Lung (tissue), 11 donors: ENCODE measurements at regions not wholly inside any gene's neighbourhood (a gene's known extent, or its start where the extent isn't known, plus 50 kb on each side); places are given as distances from the start of the nearest gene placed in this dataset.

ENCODE experiments used
- ATAC-seq: fragments of 200-7000 bp; cut with Tn5 transposase; one replicate; pipeline ENCODE4 v1.9.1; 2020; ENCODE audit warnings: moderate number of reproducible peaks; ENCODE audit not compliant: insufficient read depth, low FRiP score
- DNase-seq, 3 donors: peaks; one replicate each; pipeline ENCODE4 v3.0.0-alpha.2; 2013 to 2017
- H3K27ac ChIP-seq, 2 donors: one replicate each; pipeline ENCODE4 v1.5.1; 2013; ENCODE audit warnings: mild to moderate bottlenecking in 2 of 2, moderate library complexity in 2 of 2, control low read depth in 1 of 2, inconsistent platforms in 1 of 2, low read depth in 1 of 2, low read length in 1 of 2
- H3K27me3 ChIP-seq, 3 donors: one replicate each; pipeline ENCODE4 v1.5.1; 2013; ENCODE audit warnings: low read length in 2 of 3; ENCODE audit not compliant: control insufficient read depth in 3 of 3, insufficient read depth in 3 of 3
- H3K36me3 ChIP-seq, 4 donors: one replicate each; pipeline ENCODE4 v1.5.1; 2013; ENCODE audit warnings: low read length in 4 of 4, mild to moderate bottlenecking in 1 of 4, moderate library complexity in 1 of 4; ENCODE audit not compliant: control insufficient read depth in 4 of 4, insufficient read depth in 4 of 4
- H3K4me1 ChIP-seq, 5 donors: one replicate each; pipeline ENCODE4 v1.5.1; 2013; ENCODE audit warnings: low read length in 5 of 5, mild to moderate bottlenecking in 2 of 5, moderate library complexity in 1 of 5; ENCODE audit not compliant: control insufficient read depth in 5 of 5, insufficient read depth in 5 of 5
- H3K4me3 ChIP-seq: one replicate; pipeline ENCODE4 v1.5.1; 2013; ENCODE audit warnings: mild to moderate bottlenecking, control low read depth, moderate library complexity
- H3K9ac ChIP-seq, 2 donors: one replicate each; pipeline ENCODE4 v1.5.1; 2013; ENCODE audit warnings: low read length in 2 of 2, control low read depth in 1 of 2; ENCODE audit not compliant: insufficient read depth in 1 of 2
- H3K9me3 ChIP-seq, 4 donors: one replicate each; pipeline ENCODE4 v1.5.1; 2013; ENCODE audit warnings: low read length in 3 of 4, mild to moderate bottlenecking in 1 of 4, moderate library complexity in 1 of 4; ENCODE audit not compliant: control insufficient read depth in 4 of 4, insufficient read depth in 3 of 4
- WGBS, 2 donors: extraction: QIAGEN DNeasy Blood & Tissue Kit; methylation state at CpG; one replicate each; pipeline ENCODE4 v1.1.7; 2013; 5-methylcytosine and 5-hydroxymethylcytosine counted together
- TF ChIP-seq, protein P1 (sequence below): IDR thresholded peaks from 2 replicates; pipeline ENCODE4 v1.5.1; 2012; ENCODE audit warnings: mild to moderate bottlenecking; ENCODE audit errors: control extremely low read depth, extremely low read depth
- donor health status: control.
- donor health status: control.
- donor health status: Bipolar disorder and iron deficiency.
- donor health status: healthy.
- donor health status: DM: yes; HTN: yes; CAD: no.

DNA sequence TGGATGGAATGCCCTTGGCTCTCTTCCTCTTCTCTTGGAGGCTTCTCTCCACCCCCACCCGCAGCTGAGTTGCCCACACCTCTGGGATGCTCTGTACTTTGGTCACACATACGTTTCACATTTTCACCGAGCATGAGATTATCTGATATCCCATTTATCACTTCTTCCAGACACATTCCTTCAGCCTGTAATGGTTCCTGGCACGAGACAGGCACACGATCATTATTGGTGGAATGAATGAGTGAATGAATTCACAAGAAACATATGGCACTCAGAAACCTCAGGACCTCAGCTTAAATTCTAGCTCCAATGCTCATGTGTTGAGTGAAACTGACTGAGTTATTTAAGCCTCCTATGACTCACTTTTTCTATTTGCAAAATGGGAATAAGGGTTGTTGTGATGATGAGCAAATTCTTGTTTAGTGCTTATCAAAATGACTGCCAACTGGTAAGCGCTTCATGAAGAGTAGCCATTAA, 242.7 kb upstream of the JUN start:
- Histone ChIP-seq H3K9me3 (no peaks in the 10 kb centered on the region), H3K27ac (no peak overlapping the region), H3K36me3 (no peaks in the 10 kb centered on the region), H3K27me3 (no peaks in the 10 kb centered on the region), H3K4me1 (no peaks in the 10 kb centered on the region), H3K4me3 (no peak overlapping the region), H3K9ac (no peak overlapping the region)
- DNase-seq (no peak), ATAC-seq (no peak)
- 84 to 93% methylated on average over 6 of the region's 6 CpGs for WGBS, 2 donors
- TF ChIP-seq, protein P1, sequence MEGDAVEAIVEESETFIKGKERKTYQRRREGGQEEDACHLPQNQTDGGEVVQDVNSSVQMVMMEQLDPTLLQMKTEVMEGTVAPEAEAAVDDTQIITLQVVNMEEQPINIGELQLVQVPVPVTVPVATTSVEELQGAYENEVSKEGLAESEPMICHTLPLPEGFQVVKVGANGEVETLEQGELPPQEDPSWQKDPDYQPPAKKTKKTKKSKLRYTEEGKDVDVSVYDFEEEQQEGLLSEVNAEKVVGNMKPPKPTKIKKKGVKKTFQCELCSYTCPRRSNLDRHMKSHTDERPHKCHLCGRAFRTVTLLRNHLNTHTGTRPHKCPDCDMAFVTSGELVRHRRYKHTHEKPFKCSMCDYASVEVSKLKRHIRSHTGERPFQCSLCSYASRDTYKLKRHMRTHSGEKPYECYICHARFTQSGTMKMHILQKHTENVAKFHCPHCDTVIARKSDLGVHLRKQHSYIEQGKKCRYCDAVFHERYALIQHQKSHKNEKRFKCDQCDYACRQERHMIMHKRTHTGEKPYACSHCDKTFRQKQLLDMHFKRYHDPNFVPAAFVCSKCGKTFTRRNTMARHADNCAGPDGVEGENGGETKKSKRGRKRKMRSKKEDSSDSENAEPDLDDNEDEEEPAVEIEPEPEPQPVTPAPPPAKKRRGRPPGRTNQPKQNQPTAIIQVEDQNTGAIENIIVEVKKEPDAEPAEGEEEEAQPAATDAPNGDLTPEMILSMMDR, result no peak

DNA sequence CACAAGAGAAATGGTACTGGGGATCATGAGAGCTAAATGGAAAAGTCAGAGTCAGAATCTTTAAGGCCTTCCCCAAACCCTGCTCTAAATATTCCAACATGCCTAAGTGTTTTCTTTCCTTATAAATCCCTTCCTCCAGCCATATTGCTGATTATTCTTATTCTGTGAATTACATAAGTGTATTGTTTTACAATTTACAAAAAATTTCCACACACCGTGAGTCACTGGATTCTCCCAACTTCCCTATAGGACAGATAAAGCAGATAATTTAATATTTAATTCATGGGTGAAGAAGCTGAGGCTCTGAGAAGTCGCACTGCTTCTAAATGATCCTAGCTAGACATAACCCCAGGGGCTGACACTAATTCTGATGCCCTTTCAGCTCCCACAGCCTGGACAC, 243.3 kb upstream of the JUN start:
- Histone ChIP-seq H3K4me1 (no peaks in the 10 kb centered on the region), H3K27ac (no peak overlapping the region), H3K4me3 (no peak overlapping the region), H3K9me3 (no peaks in the 10 kb centered on the region), H3K27me3 (no peaks in the 10 kb centered on the region), H3K36me3 (no peaks in the 10 kb centered on the region), H3K9ac (no peak overlapping the region)
- ATAC-seq (no peak), DNase-seq (no peak)
- TF ChIP-seq, protein P1, result no peak
- 88% methylated on average over 2 of the region's 2 CpGs for WGBS, 2 donors

DNA sequence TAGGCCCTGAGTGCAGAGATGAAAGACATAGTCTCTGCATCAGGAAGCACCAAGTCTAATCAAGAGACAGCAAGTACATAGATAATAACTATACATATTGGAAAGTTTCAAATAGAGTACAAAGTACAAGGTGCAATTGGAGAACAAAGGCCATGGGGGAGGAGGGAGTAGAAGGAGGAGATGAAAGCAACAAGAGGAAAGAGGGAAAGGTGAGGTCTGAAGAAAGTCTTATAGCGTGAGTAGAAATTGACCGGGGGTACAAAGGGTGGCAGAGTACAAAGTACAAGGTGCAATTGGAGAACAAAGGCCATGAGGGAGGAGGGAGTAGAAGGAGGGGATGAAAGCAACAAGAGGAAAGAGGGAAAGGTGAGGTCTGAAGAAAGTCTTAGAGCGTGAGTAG, 244.2 kb upstream of the JUN start:
- Histone ChIP-seq H3K27ac (no peak overlapping the region), H3K36me3 (no peaks in the 10 kb centered on the region), H3K4me1 (no peaks in the 10 kb centered on the region), H3K4me3 (no peak overlapping the region), H3K27me3 (no peaks in the 10 kb centered on the region), H3K9me3 (no peaks in the 10 kb centered on the region), H3K9ac (no peak overlapping the region)
- DNase-seq (no peak), ATAC-seq (no peak)
- WGBS, 2 donors, result 97 to 99% methylated on average over 3 of the region's 3 CpGs
- TF ChIP-seq, protein P1, result no peak
